ENCODE measurements at regions not wholly inside any gene's neighbourhood (a gene's known extent, or its start where the extent isn't known, plus 50 kb on each side); places are given as distances from the start of the nearest gene placed in this dataset.

GRCh38 chr10:56991591-56992069 is 630.6 kb upstream of the ZWINT start:
- Histone ChIP-seq H3K36me3 (ENCODE audit: control insufficient read depth, insufficient read depth, low read length) (no peaks in the 10 kb centered on the region), H3K27me3 (ENCODE audit: control insufficient read depth, insufficient read depth, low read length) (no peaks in the 10 kb centered on the region), H3K4me1 (ENCODE audit: control insufficient read depth, insufficient read depth, low read length) (no peaks in the 10 kb centered on the region), H3K4me3 (ENCODE audit: low read depth in 2 of 2, low read length in 2 of 2) (no peak overlapping the region), H3K27ac (ENCODE audit: low read length) (no peak overlapping the region), H3K9me3 (ENCODE audit: control insufficient read depth, insufficient read depth, low read depth, low read length) (no peaks in the 10 kb centered on the region)
- intact Hi-C loops (cut with micrococcal nuclease; ENCODE audit: unreplicated experiment): no loop called here
- in situ Hi-C loops (cut with HindIII; ENCODE audit: low pct_unique_long_range_greater_than_20kb, low sequenced_read_pairs): no loop called here
- no TSS peak for BruUV-seq (replicated peaks)
- TF ChIP-seq REST (IDR thresholded peaks at IDR 0.05; ENCODE audit: insufficient read depth in 1 of 2, low read depth in 2 of 2, low read length in 1 of 2) (no peak), CTCF (IDR thresholded peaks at IDR 0.05) (no peak), TCF7L2 (IDR thresholded peaks at IDR 0.05; ENCODE audit: low read depth, low read length) (no peak)
- POLR2A ChIA-PET: no interaction called here
- CTCF ChIA-PET: no interaction called here
- ATAC-seq: no peak
- DNase-seq (ENCODE audit: low read depth, low spot score): no peak

GRCh38 chr10:56975513-56975912 is 614.5 kb upstream of the ZWINT start:
- in situ Hi-C loops (cut with HindIII; ENCODE audit: low pct_unique_long_range_greater_than_20kb, low sequenced_read_pairs) (no loop called here), intact Hi-C loops (cut with micrococcal nuclease; ENCODE audit: unreplicated experiment) (no loop called here)
- no peaks in the 10 kb centered on the region for H3K27me3 ChIP-seq (ENCODE audit: control insufficient read depth, insufficient read depth, low read length)
- DNase-seq (ENCODE audit: low read depth, low spot score): no peak
- POLR2A ChIA-PET: no interaction called here
- no peaks in the 10 kb centered on the region for H3K36me3 ChIP-seq (ENCODE audit: control insufficient read depth, insufficient read depth, low read length)
- no peak overlapping the region for H3K27ac ChIP-seq (ENCODE audit: low read length)
- H3K4me3 ChIP-seq (ENCODE audit: low read depth in 2 of 2, low read length in 2 of 2): no peak overlapping the region
- CTCF ChIA-PET: no interaction called here
- no TSS peak for BruUV-seq (replicated peaks)
- no peak for ATAC-seq
- TF ChIP-seq POLR2AphosphoS5 (IDR thresholded peaks at IDR 0.05; ENCODE audit: low read depth, low read length) (no peak), SIN3A (IDR thresholded peaks at IDR 0.05; ENCODE audit: borderline replicate concordance, insufficient read depth, low read depth, low read length) (no peak), TCF7L2 (IDR thresholded peaks at IDR 0.05; ENCODE audit: low read depth, low read length) (no peak), CTCF (IDR thresholded peaks at IDR 0.05) (no peak), REST (IDR thresholded peaks at IDR 0.05; ENCODE audit: insufficient read depth in 1 of 2, low read depth in 2 of 2, low read length in 1 of 2) (no peak)
- H3K9me3 ChIP-seq (ENCODE audit: control insufficient read depth, insufficient read depth, low read depth, low read length): no peaks in the 10 kb centered on the region
- no peaks in the 10 kb centered on the region for H3K4me1 ChIP-seq (ENCODE audit: control insufficient read depth, insufficient read depth, low read length)

All from Panc1 (cell line).